ENCODE measurements at regions not wholly inside any gene's neighbourhood (a gene's known extent, or its start where the extent isn't known, plus 50 kb on each side); places are given as distances from the start of the nearest gene placed in this dataset.

DNA sequence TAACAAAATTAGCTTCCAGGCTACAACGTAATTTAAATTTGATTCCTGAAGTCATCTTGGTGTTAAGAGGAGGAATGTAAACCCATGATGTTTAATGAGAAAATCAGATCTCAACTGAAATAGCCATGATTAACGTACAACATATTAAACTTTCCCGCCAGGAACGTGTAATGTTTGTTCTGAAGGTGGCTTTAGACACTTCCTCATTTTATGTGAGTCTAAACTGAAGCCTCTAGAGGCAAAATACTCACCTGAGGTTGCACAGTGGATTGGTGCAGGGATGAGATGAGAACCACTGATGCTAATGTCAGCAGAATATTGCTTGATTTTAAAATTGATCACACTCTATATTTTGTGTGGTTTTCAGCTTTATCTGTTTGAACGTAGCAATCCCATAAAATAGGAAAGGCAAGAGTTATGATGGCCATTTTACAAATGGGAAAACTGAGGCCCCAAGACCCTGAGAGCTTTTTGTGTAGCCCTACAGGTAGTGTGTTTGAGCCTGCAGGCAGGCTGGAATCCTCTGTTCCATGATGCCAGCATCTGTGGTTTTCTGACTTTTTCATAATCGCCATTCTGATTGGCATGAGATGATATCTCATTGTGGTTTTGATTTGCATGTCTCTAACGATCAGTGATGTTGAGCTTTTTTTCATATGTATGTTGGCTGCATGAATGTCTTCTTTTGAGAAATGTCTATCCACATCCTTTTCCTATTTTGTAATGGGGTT is 243.7 kb upstream of the BMPER start:
- no peak overlapping the region for H3K27ac ChIP-seq
- no peak for ATAC-seq (ENCODE audit: low FRiP score in 2 of 2)
- TF ChIP-seq EP300 (IDR thresholded peaks at IDR 0.05) = no peak
- H3K36me3 ChIP-seq = no peaks in the 10 kb centered on the region
- H3K4me3 ChIP-seq = no peak overlapping the region
- no peaks in the 10 kb centered on the region for H3K4me1 ChIP-seq
- no peaks in the 10 kb centered on the region for H3K9me3 ChIP-seq
- 56 to 58% methylated on average over 7 of the region's 7 CpGs for WGBS, 2 donors
- DNase-seq = no peak
- H3K27me3 ChIP-seq = no peaks in the 10 kb centered on the region

GRCh38 chr7:33666531-33666930 is 238.8 kb upstream of the BMPER start:
- H3K27me3 ChIP-seq = no peaks in the 10 kb centered on the region
- TF ChIP-seq POLR2A (IDR thresholded peaks at IDR 0.05) = no peak
- TF ChIP-seq CTCF (IDR thresholded peaks at IDR 0.05) = no peak
- TF ChIP-seq EP300 (IDR thresholded peaks at IDR 0.05) = no peak
- TF ChIP-seq POLR2AphosphoS5 (IDR thresholded peaks at IDR 0.05) = no peak
- no peaks in the 10 kb centered on the region for H3K4me1 ChIP-seq
- no peak for ATAC-seq (ENCODE audit: low FRiP score in 2 of 2)
- H3K4me3 ChIP-seq = no peak overlapping the region
- no peak overlapping the region for H3K27ac ChIP-seq
- H3K9me3 ChIP-seq = no peaks in the 10 kb centered on the region
- no peaks in the 10 kb centered on the region for H3K36me3 ChIP-seq
- DNase-seq = no peak

GRCh38 chr7:33667196-33667595 is 238.1 kb upstream of the BMPER start:
- DNase-seq (no peak), ATAC-seq (ENCODE audit: low FRiP score in 2 of 2) (no peak)
- no peaks in the 10 kb centered on the region for H3K9me3 ChIP-seq
- no peak for TF ChIP-seq POLR2A (IDR thresholded peaks at IDR 0.05)
- no peak for TF ChIP-seq POLR2AphosphoS5 (IDR thresholded peaks at IDR 0.05)
- TF ChIP-seq CTCF (IDR thresholded peaks at IDR 0.05) = no peak
- no peak for TF ChIP-seq EP300 (IDR thresholded peaks at IDR 0.05)
- H3K4me3 ChIP-seq = no peak overlapping the region
- no peaks in the 10 kb centered on the region for H3K4me1 ChIP-seq
- no peaks in the 10 kb centered on the region for H3K36me3 ChIP-seq
- H3K27me3 ChIP-seq = no peaks in the 10 kb centered on the region
- H3K27ac ChIP-seq = no peak overlapping the region

DNA sequence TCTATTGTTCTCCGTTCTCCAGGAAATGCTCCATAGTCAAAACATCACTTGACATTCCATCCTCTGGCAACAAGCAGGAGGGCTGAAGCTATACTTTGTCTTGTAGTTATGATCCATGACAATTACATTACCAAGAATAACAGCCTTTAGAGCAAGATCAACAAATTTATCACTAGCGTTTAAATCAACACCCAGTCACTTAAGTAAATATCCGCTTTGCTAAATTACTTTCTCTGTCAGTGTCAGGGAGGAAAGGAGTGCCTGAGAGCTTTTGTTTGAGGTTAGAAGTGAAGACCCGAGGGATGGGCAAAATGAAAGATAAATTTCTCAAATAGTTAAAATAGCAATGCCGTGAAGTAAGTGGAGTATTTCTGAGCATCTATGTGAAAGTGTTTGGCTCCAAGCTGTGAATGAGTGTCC is 236.1 kb upstream of the BMPER start:
- DNase-seq = no peak
- ATAC-seq (ENCODE audit: low FRiP score in 2 of 2) = no peak
- H3K4me3 ChIP-seq = no peak overlapping the region
- H3K27ac ChIP-seq = no peak overlapping the region
- no peaks in the 10 kb centered on the region for H3K4me1 ChIP-seq
- no peaks in the 10 kb centered on the region for H3K9me3 ChIP-seq
- TF ChIP-seq POLR2A (IDR thresholded peaks at IDR 0.05) (no peak), POLR2AphosphoS5 (IDR thresholded peaks at IDR 0.05) (no peak)
- no peaks in the 10 kb centered on the region for H3K36me3 ChIP-seq
- H3K27me3 ChIP-seq = no peaks in the 10 kb centered on the region
- WGBS, 2 donors = 41 to 52% methylated on average over 5 of the region's 5 CpGs

DNA sequence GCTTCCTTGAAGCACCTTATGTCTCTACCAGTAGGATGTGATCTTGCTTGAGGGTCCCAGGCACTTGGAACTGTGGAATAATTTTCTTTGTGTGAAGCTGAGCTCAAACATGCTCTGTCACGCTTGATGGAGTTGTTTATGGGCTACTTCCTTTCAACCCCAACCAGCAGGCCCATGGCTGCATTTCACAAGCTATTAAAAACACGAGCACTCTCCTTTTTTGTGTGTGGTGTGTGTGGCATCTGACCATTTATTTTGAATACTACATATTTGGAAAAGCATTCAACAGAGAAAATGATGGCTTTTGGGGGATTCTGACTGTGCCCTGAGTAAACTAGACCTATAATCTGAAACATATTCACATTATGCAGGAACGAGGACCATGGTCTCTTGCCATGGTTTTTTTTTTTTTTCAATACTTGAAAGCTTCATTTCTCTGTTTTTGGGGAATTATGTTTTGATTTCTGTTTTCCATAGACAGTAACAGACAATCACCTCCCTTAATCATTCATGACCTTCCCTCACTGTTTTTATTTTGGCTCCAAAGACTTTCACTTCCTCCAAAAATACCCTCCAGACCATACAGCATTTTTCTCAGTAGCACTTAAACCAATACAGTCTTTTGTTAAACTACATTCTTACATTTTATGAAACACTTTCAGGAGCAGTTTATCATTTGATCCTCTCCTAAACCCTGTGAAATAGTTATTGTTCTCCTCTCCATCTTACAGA is 233.6 kb upstream of the BMPER start:
- H3K4me1 ChIP-seq = no peaks in the 10 kb centered on the region
- ATAC-seq (ENCODE audit: low FRiP score in 2 of 2) (no peak), DNase-seq (no peak)
- H3K4me3 ChIP-seq = no peak overlapping the region
- no peak overlapping the region for H3K27ac ChIP-seq
- TF ChIP-seq POLR2A (IDR thresholded peaks at IDR 0.05) (no peak), EP300 (IDR thresholded peaks at IDR 0.05) (no peak), POLR2AphosphoS5 (IDR thresholded peaks at IDR 0.05) (no peak), CTCF (IDR thresholded peaks at IDR 0.05) (no peak)
- H3K9me3 ChIP-seq = no peaks in the 10 kb centered on the region
- H3K27me3 ChIP-seq = no peaks in the 10 kb centered on the region
- 37 to 46% methylated on average over 3 of the region's 3 CpGs for WGBS, 2 donors
- H3K36me3 ChIP-seq = no peaks in the 10 kb centered on the region

Data from upper lobe of left lung (tissue), 6 donors.